ENCODE measurements at regions not wholly inside any gene's neighbourhood (a gene's known extent, or its start where the extent isn't known, plus 50 kb on each side); places are given as distances from the start of the nearest gene placed in this dataset.

GRCh38 chr4:117893207-117893606, 141.1 kb upstream of the NDST3 start:
- ChIA-PET CTCF (no interaction called here), POLR2A (ENCODE audit: unreplicated experiment) (no interaction called here)
- intact Hi-C loops (cut with micrococcal nuclease; ENCODE audit: unreplicated experiment): no loop called here
- H4K20me1 ChIP-seq (ENCODE audit: insufficient read depth): no peaks in the 10 kb centered on the region
- no peak for DNase-seq
- no peaks in the 10 kb centered on the region for H3K27me3 ChIP-seq (ENCODE audit: insufficient read depth, low read depth)
- H3K4me3 ChIP-seq: no peak overlapping the region
- no TSS peak for BruUV-seq (replicated peaks)
- H2AFZ ChIP-seq: no peak overlapping the region
- no peaks in the 10 kb centered on the region for H3K36me3 ChIP-seq (ENCODE audit: low read depth)
- no peak for TF ChIP-seq EZH2 (IDR thresholded peaks at IDR 0.05; ENCODE audit: low read depth)
- no peak for TF ChIP-seq CTCF (conservative IDR thresholded peaks at IDR 0.05)
- no peaks in the 10 kb centered on the region for H3K79me2 ChIP-seq (ENCODE audit: low read depth)
- no peaks in the 10 kb centered on the region for H3K9me2 ChIP-seq (ENCODE audit: insufficient read depth)
- no peak overlapping the region for H3K27ac ChIP-seq
- no peaks in the 10 kb centered on the region for H3F3A ChIP-seq (ENCODE audit: insufficient read depth, low read depth)
- H3K4me1 ChIP-seq (replicated peaks; ENCODE audit: insufficient read depth): no peaks in the 10 kb centered on the region
- H3K4me2 ChIP-seq: no peak overlapping the region
- no peaks in the 10 kb centered on the region for H3K9me3 ChIP-seq (ENCODE audit: insufficient read depth, low read depth)

- Histone ChIP-seq H4K20me1 (ENCODE audit: insufficient read depth) (no peaks in the 10 kb centered on the region), H3K4me3 (no peak overlapping the region), H2AFZ (no peak overlapping the region), H3K4me2 (no peak overlapping the region), H3K9me3 (ENCODE audit: insufficient read depth, low read depth) (no peaks in the 10 kb centered on the region), H3F3A (ENCODE audit: insufficient read depth, low read depth) (no peaks in the 10 kb centered on the region), H3K27ac (no peak overlapping the region), H3K36me3 (ENCODE audit: low read depth) (no peaks in the 10 kb centered on the region), H3K79me2 (ENCODE audit: low read depth) (no peaks in the 10 kb centered on the region), H3K4me1 (replicated peaks; ENCODE audit: insufficient read depth) (no peaks in the 10 kb centered on the region), H3K9me2 (ENCODE audit: insufficient read depth) (no peaks in the 10 kb centered on the region), H3K27me3 (ENCODE audit: insufficient read depth, low read depth) (no peaks in the 10 kb centered on the region)
- ChIA-PET CTCF (no interaction called here), POLR2A (ENCODE audit: unreplicated experiment) (no interaction called here)
- DNase-seq: no peak
- TF ChIP-seq CTCF (conservative IDR thresholded peaks at IDR 0.05): no peak
- TF ChIP-seq EZH2 (IDR thresholded peaks at IDR 0.05; ENCODE audit: low read depth): no peak
- intact Hi-C loops (cut with micrococcal nuclease; ENCODE audit: unreplicated experiment): no loop called here
- BruUV-seq (replicated peaks): no TSS peak
Observed at GRCh38 chr4:117898496-117898895, 135.8 kb upstream of the NDST3 start.

GRCh38 chr4:117900832-117901231, 133.5 kb upstream of the NDST3 start:
- Histone ChIP-seq H3K4me2 (no peak overlapping the region), H3F3A (ENCODE audit: insufficient read depth, low read depth) (no peaks in the 10 kb centered on the region), H3K4me3 (no peak overlapping the region), H3K27ac (no peak overlapping the region), H4K20me1 (ENCODE audit: insufficient read depth) (no peaks in the 10 kb centered on the region), H3K79me2 (ENCODE audit: low read depth) (no peaks in the 10 kb centered on the region), H3K36me3 (ENCODE audit: low read depth) (no peaks in the 10 kb centered on the region), H3K9me2 (ENCODE audit: insufficient read depth) (no peaks in the 10 kb centered on the region), H3K27me3 (ENCODE audit: insufficient read depth, low read depth) (no peaks in the 10 kb centered on the region), H2AFZ (no peak overlapping the region), H3K9me3 (ENCODE audit: insufficient read depth, low read depth) (no peaks in the 10 kb centered on the region), H3K4me1 (replicated peaks; ENCODE audit: insufficient read depth) (no peaks in the 10 kb centered on the region)
- POLR2A ChIA-PET (ENCODE audit: unreplicated experiment): interaction anchor here (0.7 kb wide), 2 partner anchors 70 to 1273 kb away, joined by 3 read pairs; no protein-coding TSS in a partner anchor
- TF ChIP-seq CTCF (conservative IDR thresholded peaks at IDR 0.05): no peak
- no peak for TF ChIP-seq EZH2 (IDR thresholded peaks at IDR 0.05; ENCODE audit: low read depth)
- no peak for DNase-seq
- BruUV-seq (replicated peaks): no TSS peak
- CTCF ChIA-PET: no interaction called here
- intact Hi-C loops (cut with micrococcal nuclease; ENCODE audit: unreplicated experiment): no loop called here

Data from PC-9 (cell line).